A673 (cell line): ENCODE measurements at regions not wholly inside any gene's neighbourhood (a gene's known extent, or its start where the extent isn't known, plus 50 kb on each side); places are given as distances from the start of the nearest gene placed in this dataset.

Experiments
- BruUV-seq: library from RNA; stranded (reverse); fragments of 400-500 nt; replicated peaks from 2 replicates; lab custom pipeline; 2021; lab: Mats Ljungman, UMichigan
- CTCF ChIA-PET: fragments of 300-600 bp; sonication (Branson Sonifier 250); formaldehyde crosslinking; loops from one replicate; lab custom pipeline; 2022; ENCODE audit warnings: antibody characterized with exemption; lab: Charles Lee
- POLR2A ChIA-PET: fragments of 300-600 bp; sonication (Branson Sonifier 250); formaldehyde crosslinking; loops from one replicate; lab custom pipeline; 2022; ENCODE audit warnings: antibody characterized with exemption; ENCODE audit not compliant: low non-redundant PET; lab: Charles Lee
- DNase-seq: peaks from one replicate; pipeline ENCODE4 v3.0.0-alpha.2; 2015; ENCODE audit warnings: low spot score
- H3K27ac ChIP-seq: fragments of 200-600 bp; sonication (generic); 2 replicates; pipeline ENCODE4 v1.5.1; 2016; ENCODE audit warnings: mixed run types, low read depth, mild to moderate bottlenecking, mixed read lengths, antibody characterized with exemption, low read length; ENCODE audit not compliant: poor library complexity, severe bottlenecking
- H3K27me3 ChIP-seq: fragments of 200-600 bp; sonication (generic); replicated peaks from 2 replicates; pipeline ENCODE4 v1.6.1; 2017; ENCODE audit warnings: mixed run types, low read depth, mild to moderate bottlenecking, mixed read lengths, antibody characterized with exemption, low read length; ENCODE audit not compliant: insufficient read depth, poor library complexity
- H3K36me3 ChIP-seq: fragments of 200-600 bp; sonication (generic); 2 replicates; pipeline ENCODE4 v1.6.1; 2016; ENCODE audit warnings: mixed run types, mild to moderate bottlenecking, mixed read lengths, antibody characterized with exemption, low read length; ENCODE audit not compliant: insufficient read depth, poor library complexity, severe bottlenecking
- H3K4me1 ChIP-seq: fragments of 200-600 bp; sonication (generic); 2 replicates; pipeline ENCODE4 v1.6.1; 2017; ENCODE audit warnings: mixed run types, mild to moderate bottlenecking, mixed read lengths, antibody characterized with exemption, low read length; ENCODE audit not compliant: insufficient read depth, poor library complexity, severe bottlenecking
- H3K4me3 ChIP-seq: fragments of 200-600 bp; sonication (generic); 2 replicates; pipeline ENCODE4 v1.5.1; 2016; ENCODE audit warnings: low read depth, mixed run types, mild to moderate bottlenecking, mixed read lengths, low read length; ENCODE audit not compliant: poor library complexity, severe bottlenecking
- H3K9me3 ChIP-seq: fragments of 200-600 bp; sonication (generic); 2 replicates; pipeline ENCODE4 v1.6.1; 2016; ENCODE audit warnings: mixed run types, low read depth, mild to moderate bottlenecking, mixed read lengths, antibody characterized with exemption, low read length; ENCODE audit not compliant: poor library complexity, severe bottlenecking
- EZH2 ChIP-seq: fragments of 200-600 bp; sonication (generic); IDR thresholded peaks from 2 replicates; pipeline ENCODE4 v1.6.1; 2017; ENCODE audit warnings: borderline replicate concordance, low read depth, mild to moderate bottlenecking, mixed read lengths, antibody characterized with exemption, low read length; ENCODE audit not compliant: poor library complexity, severe bottlenecking
- intact Hi-C: fragments of 100-400 bp; cut with micrococcal nuclease; formaldehyde crosslinking; loops from one replicate; pipeline ENCODE4 v1.10.0; 2022; ENCODE audit not compliant: unreplicated experiment
- TF ChIP-seq, protein P1 (sequence below): fragments of 300-800, 200-600 bp; sonication (generic); conservative IDR thresholded peaks from 2 replicates; pipeline ENCODE4 v1.5.1; 2017; ENCODE audit warnings: low read depth, mild to moderate bottlenecking, antibody characterized with exemption, low read length, moderate library complexity, mixed read lengths

GRCh38 chr22:22418957-22419356 is 89.6 kb downstream of the ZNF280B start:
- intact Hi-C loops, result no loop called here
- no TSS peak for BruUV-seq
- CTCF ChIA-PET, result no interaction called here
- H3K4me1 ChIP-seq, result no peaks in the 10 kb centered on the region
- no peak for DNase-seq
- H3K36me3 ChIP-seq, result no peaks in the 10 kb centered on the region
- H3K9me3 ChIP-seq, result no peaks in the 10 kb centered on the region
- POLR2A ChIA-PET, result no interaction called here
- H3K27me3 ChIP-seq, result peaks cover 81% of the 10 kb centered on the region
- H3K27ac ChIP-seq, result no peak overlapping the region
- no peak overlapping the region for H3K4me3 ChIP-seq
- TF ChIP-seq EZH2, result no peak
- TF ChIP-seq, protein P1, sequence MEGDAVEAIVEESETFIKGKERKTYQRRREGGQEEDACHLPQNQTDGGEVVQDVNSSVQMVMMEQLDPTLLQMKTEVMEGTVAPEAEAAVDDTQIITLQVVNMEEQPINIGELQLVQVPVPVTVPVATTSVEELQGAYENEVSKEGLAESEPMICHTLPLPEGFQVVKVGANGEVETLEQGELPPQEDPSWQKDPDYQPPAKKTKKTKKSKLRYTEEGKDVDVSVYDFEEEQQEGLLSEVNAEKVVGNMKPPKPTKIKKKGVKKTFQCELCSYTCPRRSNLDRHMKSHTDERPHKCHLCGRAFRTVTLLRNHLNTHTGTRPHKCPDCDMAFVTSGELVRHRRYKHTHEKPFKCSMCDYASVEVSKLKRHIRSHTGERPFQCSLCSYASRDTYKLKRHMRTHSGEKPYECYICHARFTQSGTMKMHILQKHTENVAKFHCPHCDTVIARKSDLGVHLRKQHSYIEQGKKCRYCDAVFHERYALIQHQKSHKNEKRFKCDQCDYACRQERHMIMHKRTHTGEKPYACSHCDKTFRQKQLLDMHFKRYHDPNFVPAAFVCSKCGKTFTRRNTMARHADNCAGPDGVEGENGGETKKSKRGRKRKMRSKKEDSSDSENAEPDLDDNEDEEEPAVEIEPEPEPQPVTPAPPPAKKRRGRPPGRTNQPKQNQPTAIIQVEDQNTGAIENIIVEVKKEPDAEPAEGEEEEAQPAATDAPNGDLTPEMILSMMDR, result no peak

GRCh38 chr22:22420580-22420979 is 88.0 kb downstream of the ZNF280B start:
- TF ChIP-seq, protein P1, result no peak
- no peak for TF ChIP-seq EZH2
- H3K27ac ChIP-seq, result no peak overlapping the region
- peaks cover 65% of the 10 kb centered on the region for H3K27me3 ChIP-seq
- no peaks in the 10 kb centered on the region for H3K36me3 ChIP-seq
- ChIA-PET POLR2A (no interaction called here), CTCF (no interaction called here)
- DNase-seq, result no peak
- H3K9me3 ChIP-seq, result no peaks in the 10 kb centered on the region
- intact Hi-C loops, result no loop called here
- no TSS peak for BruUV-seq
- H3K4me1 ChIP-seq, result no peaks in the 10 kb centered on the region
- H3K4me3 ChIP-seq, result no peak overlapping the region

DNA sequence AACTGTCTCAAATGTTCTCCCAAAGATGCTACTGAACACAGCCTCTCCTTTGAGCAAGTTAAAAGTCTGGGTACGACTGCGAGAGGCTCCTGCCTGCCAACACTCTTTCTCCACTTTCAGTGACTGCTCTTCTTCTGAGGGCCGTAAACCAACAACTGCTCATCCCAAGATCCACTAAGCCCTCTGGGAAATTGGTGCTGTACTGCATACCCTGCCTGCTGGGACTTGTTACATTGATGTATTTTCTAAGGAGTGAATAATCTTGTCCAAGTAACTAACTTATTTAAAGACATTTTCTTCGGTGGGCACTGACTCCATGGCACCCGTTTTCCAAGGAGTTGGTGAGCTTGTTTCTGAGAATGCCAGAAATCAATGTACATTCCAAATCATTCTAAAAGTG is 87.2 kb downstream of the ZNF280B start:
- H3K36me3 ChIP-seq, result no peaks in the 10 kb centered on the region
- H3K4me1 ChIP-seq, result no peaks in the 10 kb centered on the region
- no peak overlapping the region for H3K4me3 ChIP-seq
- ChIA-PET POLR2A (no interaction called here), CTCF (no interaction called here)
- BruUV-seq, result no TSS peak
- intact Hi-C loops, result no loop called here
- H3K27me3 ChIP-seq, result peaks cover 64% of the 10 kb centered on the region
- no peak for DNase-seq
- H3K27ac ChIP-seq, result no peak overlapping the region
- no peaks in the 10 kb centered on the region for H3K9me3 ChIP-seq
- TF ChIP-seq, protein P1, result no peak
- no peak for TF ChIP-seq EZH2
